GM12878 (cell line): ENCODE measurements at regions not wholly inside any gene's neighbourhood (a gene's known extent, or its start where the extent isn't known, plus 50 kb on each side); places are given as distances from the start of the nearest gene placed in this dataset.

Experiments
- CBFB ChIP-seq: IDR thresholded peaks from 2 replicates; pipeline ENCODE4 v1.6.1; 2016; ENCODE audit warnings: antibody characterized with exemption, low read depth
- CTCF ChIP-seq, 3 experiments: IDR thresholded peaks in 2 of 3; conservative IDR thresholded peaks in 1 of 3; 2 replicates each; pipeline ENCODE4 v1.5.1; 2011; ENCODE audit warnings: low read depth in 3 of 3, low read length in 3 of 3, mild to moderate bottlenecking in 3 of 3, control low read depth in 2 of 3, moderate library complexity in 2 of 3, inconsistent platforms in 1 of 3, mixed read lengths in 1 of 3; ENCODE audit not compliant: control insufficient read depth in 2 of 3, insufficient read depth in 1 of 3; ENCODE audit errors: extremely low read depth in 1 of 3
- EZH2 ChIP-seq: IDR thresholded peaks from 2 replicates; pipeline ENCODE4 v1.6.1; 2012; ENCODE audit warnings: low read depth, mild to moderate bottlenecking, control low read depth, inconsistent platforms, low read length, borderline replicate concordance; ENCODE audit not compliant: control insufficient read depth
- HDAC2 ChIP-seq: fragments of 200-600 bp; sonication (generic); IDR thresholded peaks from 2 replicates; pipeline ENCODE4 v1.6.1; 2017
- LARP7 ChIP-seq: fragments of 450-650 bp; IDR thresholded peaks from 2 replicates; pipeline ENCODE4 v1.6.1; 2017; ENCODE audit warnings: mild to moderate bottlenecking
- RAD21 ChIP-seq: IDR thresholded peaks from 2 replicates; pipeline ENCODE4 v1.6.1; 2011; ENCODE audit warnings: mild to moderate bottlenecking, low read depth, low read length, moderate library complexity; ENCODE audit not compliant: insufficient read depth

GRCh38 chr20:52041966-52042365 is 149.6 kb downstream of the ZFP64 start:
- no peak for TF ChIP-seq EZH2
- TF ChIP-seq LARP7, result no peak
- no peak for TF ChIP-seq RAD21
- TF ChIP-seq HDAC2, result no peak
- TF ChIP-seq CTCF (IDR thresholded peaks at IDR 0.05 in 2 of 3, conservative IDR thresholded peaks at IDR 0.05 in 1 of 3; ENCODE audit: control insufficient read depth in 2 of 3, extremely low read depth in 1 of 3, insufficient read depth in 1 of 3, low read depth in 3 of 3, low read length in 3 of 3), result no peak
- no peak for TF ChIP-seq CBFB
